NCI-H2107 treated with DMSO at 0.1 percent for 48 hours (cell line): ENCODE measurements at regions not wholly inside any gene's neighbourhood (a gene's known extent, or its start where the extent isn't known, plus 50 kb on each side); places are given as distances from the start of the nearest gene placed in this dataset.

ENCODE experiments used
- DNase-seq: peaks from one replicate; lab custom pipeline; 2025; ENCODE audit not compliant: unreplicated experiment; lab: John Stamatoyannopoulos, UW

DNA sequence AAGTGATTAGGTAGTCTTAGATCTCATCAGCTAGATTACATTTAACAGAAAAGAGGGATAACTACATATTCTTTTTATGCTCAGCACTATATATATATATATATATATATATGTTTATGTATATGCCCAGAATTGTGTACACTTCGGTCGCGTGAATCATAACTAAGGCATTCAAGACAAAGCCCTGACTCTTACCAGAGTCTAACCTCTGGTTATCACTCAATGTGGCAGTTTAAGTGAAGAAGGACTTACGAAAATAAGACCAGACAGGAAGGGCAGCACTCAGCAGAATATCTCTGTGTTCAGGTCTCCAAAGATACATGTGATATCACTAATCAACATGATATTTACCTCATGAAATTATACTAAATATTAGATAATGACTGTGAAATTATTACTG is 1326.7 kb downstream of the MRPL39 start:
- DNase-seq: no peak

DNA sequence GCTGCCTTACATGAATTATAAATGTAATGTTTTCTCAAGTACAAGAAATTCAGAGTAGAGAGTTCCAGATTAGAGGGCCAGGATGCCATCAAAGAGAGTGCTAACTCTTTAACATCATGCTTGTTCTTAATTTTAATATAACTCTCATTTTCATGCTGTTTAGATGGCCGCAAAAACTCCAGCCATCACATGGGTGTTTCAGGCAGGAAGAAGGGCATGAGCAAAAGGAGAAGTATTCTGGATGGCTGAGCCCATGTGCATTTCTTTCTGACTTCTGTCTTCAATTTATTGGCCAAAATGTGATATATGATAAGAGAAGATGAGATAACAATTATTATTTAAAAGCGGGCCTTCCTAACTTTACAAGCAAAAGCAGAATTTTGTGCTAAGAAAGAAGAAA is 1328.6 kb downstream of the MRPL39 start:
- no peak for DNase-seq

DNA sequence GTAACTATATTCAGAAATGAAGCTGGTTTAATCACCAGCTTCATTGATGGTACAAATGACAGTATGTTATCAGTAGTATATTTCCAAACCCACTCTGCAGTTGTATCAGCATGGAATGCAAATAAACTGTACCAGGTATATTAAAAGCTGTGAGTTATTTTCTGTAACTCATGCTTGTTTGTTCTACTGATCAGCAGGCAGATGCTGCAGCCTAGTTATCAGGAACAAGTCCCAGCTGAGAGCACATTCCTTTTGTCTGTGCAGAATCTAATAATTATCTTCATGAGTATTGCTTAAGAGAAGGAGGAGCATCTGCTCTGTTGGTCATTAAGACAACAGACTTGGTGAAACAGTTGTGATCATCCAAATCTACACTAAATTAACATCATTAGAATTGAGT is 1331.1 kb downstream of the MRPL39 start:
- DNase-seq: no peak

DNA sequence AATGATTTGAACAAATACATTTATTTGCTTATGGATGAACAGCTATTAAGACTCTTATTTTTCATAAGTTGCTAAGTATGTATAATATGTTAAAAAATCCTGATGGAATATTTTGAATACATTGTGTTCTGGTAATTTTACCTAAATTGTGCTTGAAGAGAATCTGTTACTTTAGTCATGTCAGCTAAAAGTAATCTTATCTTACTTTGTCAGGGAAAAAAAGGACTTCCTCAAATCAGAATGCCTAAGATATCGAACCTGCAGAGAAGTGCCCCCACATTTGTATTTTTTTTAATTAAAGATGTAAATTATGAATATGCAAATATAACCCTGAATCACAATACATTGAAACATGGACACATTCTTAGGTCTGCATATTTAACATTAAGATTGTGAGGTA is 1331.7 kb downstream of the MRPL39 start:
- DNase-seq: no peak

DNA sequence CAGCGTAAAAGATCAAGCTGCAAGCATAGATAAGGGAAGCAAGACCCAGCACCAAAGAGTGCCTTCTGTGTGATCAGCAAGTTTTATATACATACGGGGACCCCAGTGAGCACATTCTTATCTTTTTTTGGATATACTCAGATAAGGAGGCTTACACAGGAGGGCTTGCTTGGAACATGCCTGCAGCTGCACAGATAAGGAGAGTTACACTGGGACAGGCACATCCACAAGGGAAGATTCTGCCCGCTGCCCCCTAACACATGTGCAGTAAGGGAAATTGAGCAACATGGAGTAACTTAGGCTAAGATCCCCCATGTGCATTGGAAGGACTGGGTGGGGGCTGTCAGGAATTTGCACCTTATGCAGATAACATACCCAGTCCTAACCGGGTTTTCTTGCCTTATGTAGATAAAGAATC is 1334.8 kb downstream of the MRPL39 start:
- no peak for DNase-seq

DNA sequence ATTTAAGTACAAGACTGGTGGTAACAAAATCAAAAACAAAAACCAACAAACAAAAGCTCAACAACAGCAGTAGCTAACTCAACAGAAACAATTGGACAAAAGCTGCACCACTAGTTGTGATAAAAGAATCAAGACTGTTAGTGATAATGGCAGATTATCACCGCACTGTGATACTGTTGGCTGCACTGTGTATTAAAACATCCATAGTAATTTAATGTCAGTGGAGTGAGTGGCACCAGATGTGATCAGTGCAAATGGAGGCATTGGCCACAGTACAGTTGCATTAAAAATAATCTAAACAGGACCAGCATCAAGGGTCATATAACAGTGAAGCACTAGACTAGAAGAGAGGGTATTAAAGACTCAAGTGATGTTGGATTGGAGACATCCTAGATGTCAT is 1341.3 kb downstream of the MRPL39 start:
- DNase-seq: no peak

DNA sequence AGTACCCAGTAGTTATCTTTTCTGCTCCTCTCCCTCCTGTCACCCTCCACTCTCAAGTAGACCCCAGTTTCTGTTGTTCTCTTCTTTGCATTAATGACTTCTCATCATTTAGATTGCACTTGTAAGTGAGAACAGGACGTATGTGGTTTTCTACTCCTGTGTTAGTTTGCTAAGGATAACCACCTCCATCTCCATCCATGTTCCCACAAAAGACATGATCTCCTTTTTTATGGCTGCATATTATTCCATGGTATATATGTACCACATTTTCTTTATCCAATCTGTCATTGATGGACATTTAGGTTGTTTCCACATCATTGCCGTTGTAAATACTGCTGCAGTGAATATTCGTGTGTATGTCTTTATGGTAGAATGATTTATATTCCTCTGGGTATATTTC is 1346.5 kb downstream of the MRPL39 start:
- DNase-seq: no peak

DNA sequence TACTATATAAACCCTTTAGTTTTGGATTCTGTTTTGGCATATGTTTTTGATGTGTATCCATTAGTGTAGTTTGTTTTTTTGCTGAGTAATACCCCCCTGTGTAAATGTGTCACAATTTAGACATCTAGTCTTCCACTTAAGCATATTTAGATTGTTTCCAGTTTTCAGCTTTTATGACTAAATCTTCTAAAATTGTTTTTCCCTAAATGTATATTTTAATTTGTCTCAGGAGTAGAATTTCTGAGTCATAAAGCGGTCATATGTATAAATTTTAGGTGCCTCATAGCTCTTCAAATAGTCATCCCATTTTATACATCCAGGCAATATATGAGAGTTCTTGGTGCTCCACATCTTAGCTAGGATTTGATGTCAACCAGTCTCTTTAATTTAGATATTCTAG is 1348.0 kb downstream of the MRPL39 start:
- DNase-seq: no peak

DNA sequence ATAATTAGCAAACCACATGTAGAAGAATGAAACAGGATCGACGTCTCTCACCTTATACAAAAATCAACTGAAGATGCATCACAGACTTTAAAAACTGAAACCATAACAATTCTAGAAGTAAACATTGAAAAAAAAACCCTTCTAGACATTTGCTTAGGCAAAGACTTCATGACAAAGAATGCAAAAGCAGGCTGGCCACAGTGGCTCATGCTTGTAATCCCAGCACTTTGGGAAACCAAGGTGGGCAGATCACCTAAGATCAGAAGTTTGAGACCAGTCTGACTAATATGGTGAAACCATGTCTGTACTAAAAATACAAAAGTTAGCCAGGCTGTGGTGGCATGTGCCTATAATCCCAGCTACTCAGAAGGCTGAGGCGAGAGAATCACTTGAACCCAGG is 1351.7 kb downstream of the MRPL39 start:
- DNase-seq: no peak

DNA sequence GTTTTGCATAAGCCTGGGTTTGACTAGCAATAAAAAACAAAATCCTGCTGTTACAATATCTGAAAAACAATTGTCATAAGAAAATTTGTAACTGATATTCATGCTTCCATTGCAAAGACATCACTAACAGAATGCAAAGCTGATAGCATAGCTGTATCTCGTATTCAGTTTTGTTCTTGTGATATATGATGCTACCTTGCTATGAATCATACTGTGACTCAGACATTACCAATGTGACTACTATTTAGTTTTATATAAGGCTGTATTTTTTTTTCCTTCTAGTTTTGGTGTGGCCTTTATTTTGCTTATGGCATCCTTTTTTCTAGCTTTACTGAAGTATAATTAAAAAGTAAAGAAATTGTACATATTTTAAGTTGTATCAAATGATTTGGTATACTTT is 1381.8 kb downstream of the MRPL39 start:
- no peak for DNase-seq

DNA sequence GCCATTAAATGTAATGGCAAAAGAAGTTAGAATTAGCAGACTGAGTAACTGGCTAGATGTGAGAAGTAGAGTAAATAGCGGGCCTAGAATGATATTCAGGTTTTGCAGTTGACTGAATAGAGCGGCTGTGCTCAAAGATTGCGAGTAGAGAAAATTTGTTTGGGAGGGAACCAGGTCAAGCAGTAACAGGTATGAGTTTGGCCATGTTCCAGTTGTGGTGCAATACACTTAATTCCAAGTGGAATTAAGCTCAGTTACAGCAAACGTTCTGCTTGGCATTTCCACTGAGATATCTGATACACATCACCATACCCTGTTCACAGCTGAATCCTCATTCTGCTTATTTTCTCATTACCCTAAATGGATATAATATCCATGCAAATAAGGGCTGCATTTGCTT is 1382.9 kb downstream of the MRPL39 start:
- no peak for DNase-seq

DNA sequence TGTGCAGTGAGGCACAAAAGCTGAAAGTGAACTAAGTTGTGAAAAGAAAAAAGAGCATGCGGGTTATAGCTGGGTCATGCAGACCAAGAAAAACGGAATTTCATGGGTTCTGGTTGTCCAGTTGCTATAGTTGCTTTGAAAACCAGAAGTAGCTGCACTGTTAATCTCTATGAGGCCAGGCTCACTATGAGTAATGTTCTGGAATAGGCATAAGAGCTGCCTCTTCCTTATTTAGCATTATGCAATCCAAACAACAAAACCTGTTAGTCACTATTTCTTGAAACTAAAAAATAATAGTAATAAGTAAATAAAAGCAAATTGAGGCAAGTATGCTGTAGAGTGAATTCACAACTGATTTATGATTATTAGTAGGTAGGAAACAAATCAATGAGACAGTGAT is 1383.7 kb downstream of the MRPL39 start:
- DNase-seq: no peak

DNA sequence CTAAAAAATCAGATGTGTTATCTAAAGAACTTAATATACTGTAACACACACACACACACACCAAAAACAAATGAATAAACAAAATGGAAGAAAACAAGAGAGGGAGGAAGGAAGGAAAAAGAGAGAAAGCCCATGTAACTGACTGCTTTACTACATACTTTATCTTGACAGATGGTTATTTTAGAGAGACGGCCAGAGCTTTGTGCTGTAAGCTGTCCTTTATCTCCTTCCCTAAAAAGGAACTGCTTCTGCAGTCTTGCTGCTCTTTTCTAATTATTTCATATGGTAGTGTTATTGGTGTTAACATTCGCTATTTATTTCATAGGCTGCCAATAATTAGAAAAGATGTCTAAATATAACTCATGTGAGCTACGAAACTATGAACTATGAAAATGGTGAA is 1384.6 kb downstream of the MRPL39 start:
- DNase-seq: no peak

DNA sequence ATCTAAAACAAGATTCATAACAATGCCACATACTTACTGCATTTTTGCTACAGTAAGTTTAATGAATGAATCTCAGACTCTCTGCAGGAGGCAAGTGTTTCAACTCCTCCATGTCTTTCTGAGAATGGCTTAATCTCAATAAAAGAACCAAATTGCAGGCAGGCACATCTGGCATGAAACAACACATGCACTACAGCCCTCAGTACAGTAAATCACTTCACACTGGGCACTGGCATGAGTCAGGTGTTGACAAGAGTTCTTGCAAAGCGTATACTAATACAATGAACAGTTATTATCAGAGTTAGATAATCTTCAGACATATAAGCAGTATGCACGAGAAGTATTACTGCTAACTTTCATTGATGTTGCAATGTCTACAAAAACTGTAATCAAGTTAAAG is 1386.8 kb downstream of the MRPL39 start:
- DNase-seq: no peak

DNA sequence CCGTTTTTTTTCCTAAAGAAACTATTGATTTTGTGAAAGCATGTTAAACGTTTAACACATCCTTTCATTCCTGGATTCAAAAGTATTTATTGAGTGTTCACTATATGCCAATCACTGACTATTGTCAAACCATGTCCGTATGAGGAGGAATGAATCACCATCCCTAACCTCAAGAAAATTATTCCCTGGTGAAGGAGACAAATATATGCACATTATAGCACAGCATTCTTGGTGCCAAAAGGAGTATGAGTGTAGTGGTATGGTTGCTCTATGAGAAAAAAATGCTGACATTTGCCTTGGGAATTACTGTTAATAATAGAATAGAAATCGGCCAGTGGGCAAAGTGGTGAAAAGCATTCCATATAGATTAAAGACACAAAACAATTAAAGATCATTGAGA is 1390.1 kb downstream of the MRPL39 start:
- no peak for DNase-seq

DNA sequence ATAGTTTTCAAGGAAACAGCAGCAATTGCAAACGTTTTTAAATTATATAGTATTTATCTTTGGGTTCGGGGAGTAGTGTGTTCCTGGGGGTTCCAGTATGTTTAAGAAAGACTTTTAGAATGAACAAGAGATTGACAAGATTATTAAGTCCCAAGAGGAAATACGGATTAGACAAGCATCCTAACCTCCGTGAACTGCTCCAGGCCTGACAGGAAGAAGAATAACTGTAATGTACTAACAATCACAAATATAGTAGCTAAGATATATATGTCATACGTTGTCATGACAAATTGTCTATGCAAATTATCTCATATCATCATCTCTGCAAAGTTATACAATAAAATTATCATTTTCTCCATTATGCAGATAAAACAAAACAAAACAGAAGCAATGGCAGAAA is 1397.2 kb downstream of the MRPL39 start:
- no peak for DNase-seq

DNA sequence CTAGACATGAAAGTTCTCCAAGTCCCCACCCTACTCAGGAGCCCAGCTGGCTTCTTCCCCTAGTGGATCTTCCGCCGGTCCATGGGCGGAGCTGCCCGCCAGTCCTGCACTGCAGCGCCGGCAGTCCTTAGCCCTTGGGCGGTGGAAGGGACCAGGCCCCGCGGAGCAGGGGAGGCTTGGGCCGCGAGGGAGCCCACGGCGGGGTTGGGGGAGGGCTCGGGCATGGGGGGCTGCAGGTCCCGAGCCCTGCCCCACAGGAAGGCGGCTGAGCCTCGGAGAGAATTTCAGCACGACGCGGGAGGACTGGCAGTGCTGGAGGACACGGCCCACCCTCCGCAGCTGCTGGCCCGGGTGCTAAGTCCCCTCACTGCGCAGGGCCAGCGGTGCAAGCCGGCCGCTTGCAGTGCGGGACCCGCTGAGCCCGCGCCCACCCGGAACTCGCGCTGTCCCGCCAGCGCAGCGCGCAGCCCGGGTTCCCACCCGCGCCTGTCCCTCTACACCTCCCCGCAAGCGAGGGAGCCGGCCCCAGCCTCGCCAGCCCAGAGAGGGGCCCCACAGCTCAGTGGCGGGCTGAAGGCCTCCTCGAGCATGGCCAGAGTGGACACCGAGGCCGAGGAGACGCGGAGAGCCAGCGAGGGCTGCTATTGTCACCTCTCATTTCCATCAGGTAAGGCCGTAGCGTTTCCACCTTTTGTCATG is 1398.6 kb downstream of the MRPL39 start:
- no peak for DNase-seq

DNA sequence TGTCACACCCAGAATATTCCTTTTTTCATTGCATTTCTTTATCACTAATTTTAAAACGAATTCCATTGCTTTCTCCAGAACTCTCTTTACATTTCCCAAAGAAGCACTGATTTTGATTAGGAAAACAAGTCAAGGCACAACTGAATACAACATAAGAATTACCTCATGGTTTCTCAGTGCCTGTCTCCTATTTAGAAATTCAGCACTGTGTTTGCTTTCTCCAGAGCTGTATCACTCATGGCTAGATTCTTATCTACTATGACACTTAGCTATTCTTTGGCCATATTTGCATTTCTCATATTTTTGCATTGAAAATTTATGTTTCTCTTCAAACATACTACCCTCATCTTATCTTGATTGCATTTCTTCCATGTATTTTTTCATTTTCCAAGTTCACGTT is 1402.0 kb downstream of the MRPL39 start:
- DNase-seq: no peak

DNA sequence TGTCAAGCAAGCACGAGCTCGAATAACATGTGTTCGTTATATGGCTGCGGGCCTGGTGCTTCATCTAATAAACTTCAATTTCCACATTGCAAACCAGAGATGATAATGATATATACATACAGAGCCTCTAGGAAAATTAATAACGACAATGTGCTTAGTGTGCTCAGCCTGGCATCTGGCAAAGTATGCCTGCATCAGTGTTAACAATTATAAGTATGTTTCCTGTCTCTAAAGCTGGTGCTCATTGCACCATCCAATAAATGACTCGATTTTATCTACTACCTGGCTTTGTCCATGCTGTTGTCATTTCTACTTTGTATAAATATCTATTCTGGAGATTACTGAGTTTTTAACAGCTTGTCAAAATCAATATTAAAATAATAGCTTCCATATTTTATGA is 1402.6 kb downstream of the MRPL39 start:
- no peak for DNase-seq

DNA sequence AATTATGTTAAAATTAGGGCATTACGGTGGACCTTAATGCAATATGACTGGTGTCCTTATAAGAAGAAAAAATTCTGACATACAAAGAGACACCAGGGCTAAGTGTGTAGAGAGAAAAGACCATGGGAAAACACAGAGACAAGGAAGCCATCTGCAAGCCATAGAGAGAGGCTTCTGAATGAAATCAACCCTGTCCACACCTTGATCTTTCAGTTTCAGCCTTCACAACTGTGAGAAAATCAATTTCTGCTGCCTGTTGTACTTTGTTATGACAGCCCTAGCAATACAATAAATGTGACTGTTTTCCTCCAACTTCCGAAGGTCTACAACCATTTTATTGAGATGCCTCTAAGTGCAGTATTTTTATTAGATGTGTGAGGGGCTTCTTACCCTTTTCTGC is 1407.2 kb downstream of the MRPL39 start:
- DNase-seq: no peak

DNA sequence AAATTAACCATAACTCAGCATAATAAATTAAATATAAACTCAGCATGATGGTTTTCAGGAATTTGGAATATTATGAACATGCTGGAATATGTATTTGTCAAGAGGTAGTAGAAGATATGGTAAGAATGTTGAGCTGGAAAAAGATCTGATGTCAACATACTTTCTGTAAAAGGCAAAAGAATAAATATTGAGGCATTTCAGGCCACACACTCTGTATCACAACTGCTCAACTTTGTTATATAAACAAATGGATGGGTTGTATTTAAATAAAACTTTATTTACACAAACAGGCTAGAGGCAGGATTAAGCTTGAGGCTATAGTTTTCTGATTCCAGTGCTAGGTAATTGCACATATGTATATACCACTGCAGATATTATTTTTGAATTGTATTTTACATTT is 1409.4 kb downstream of the MRPL39 start:
- DNase-seq: no peak

DNA sequence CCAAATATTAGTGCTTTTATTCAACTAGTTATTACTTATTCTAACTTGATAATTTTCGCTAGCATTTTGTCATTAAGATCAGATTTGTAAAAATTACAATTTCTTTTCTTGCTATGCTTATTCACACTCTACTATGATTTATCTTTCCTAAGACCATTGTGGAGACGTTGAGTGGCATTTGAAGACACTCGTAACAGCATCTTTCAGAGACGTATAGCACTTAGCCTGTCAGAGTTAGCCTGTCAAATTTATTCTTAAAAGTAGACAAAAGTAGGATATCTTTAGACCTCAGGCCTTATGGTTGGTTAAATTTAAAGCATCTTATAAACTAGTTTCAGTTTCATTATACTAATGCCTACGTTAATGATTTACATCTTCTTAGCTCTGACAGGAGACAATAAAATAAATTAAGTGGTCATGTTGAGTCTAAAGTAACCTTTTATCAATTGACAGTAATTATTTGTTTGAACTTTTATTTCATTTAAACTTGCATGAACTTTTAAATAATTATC is 1410.1 kb downstream of the MRPL39 start:
- DNase-seq: no peak

DNA sequence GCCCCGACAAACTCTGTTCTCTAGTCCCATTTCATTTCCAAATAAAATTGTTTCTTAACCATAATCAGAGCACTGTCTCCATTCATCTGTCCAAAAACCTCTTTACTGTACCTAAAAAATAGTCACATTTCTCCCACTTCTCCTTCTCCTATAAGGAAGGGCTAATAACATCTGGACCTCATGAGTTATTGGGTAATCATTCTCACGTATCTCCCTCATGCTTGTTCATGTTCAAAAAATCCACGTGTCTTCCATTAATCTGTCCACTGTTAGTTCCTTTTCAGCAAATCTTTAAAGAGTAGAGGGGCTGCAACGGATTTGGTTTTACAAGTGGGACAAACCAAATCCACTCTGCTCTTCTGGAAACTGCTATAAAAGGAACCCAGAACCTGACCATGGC is 1418.8 kb downstream of the MRPL39 start:
- no peak for DNase-seq
